ENCODE measurements at regions not wholly inside any gene's neighbourhood (a gene's known extent, or its start where the extent isn't known, plus 50 kb on each side); places are given as distances from the start of the nearest gene placed in this dataset.

DNA sequence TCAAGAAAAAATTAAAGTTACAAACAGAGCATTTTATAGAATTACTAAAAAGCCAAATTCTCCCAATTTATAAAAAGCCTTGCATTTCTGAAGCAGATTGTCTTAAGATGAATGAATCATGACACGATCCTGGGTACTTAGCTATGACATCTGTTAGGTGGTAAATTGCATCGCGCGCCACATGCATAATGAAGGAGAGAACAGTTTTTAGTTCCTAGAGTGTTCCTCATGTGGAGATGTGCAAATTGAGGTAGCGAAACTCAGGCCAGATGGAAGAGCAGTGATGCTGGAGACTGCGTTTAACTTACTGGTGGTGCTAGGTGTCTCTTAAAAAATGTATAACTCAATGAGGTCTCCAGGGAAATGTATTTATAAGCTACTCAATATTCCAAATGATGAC, 516.1 kb downstream of the EFNA5 start:
- ATAC-seq: no peak
- H3K27me3 ChIP-seq (ENCODE audit: insufficient read depth, low read length): no peaks in the 10 kb centered on the region
- no peaks in the 10 kb centered on the region for H4K20me1 ChIP-seq (ENCODE audit: insufficient read depth)
- no peak overlapping the region for H3K4me3 ChIP-seq (replicated peaks in 1 of 2; ENCODE audit: low read depth in 1 of 2, low read length in 2 of 2)
- ChIA-PET RAD21 (ENCODE audit: low non-redundant PET in 1 of 2, low total read pairs in 2 of 2, uncharacterized antibody in 2 of 2, unreplicated experiment in 2 of 2) (no interaction called here), POLR2A (no interaction called here), CTCF (no interaction called here)
- no peaks in the 10 kb centered on the region for H3K9me2 ChIP-seq (ENCODE audit: insufficient read depth)
- no peaks in the 10 kb centered on the region for H3K36me3 ChIP-seq (ENCODE audit: control insufficient read depth in 1 of 2, insufficient read depth in 2 of 2, low read length in 2 of 2)
- no TSS peak for BruUV-seq (replicated peaks)
- no peaks in the 10 kb centered on the region for H3K4me1 ChIP-seq (ENCODE audit: control insufficient read depth in 1 of 2, insufficient read depth in 2 of 2, low read length in 2 of 2)
- TF ChIP-seq ZNF274 (IDR thresholded peaks at IDR 0.05; ENCODE audit: low read depth, low read length) (no peak), TCF7L2 (IDR thresholded peaks at IDR 0.05; ENCODE audit: borderline replicate concordance, extremely low read depth, insufficient read depth, insufficient read length) (no peak), EGR1 (IDR thresholded peaks at IDR 0.05; ENCODE audit: low read depth) (no peak), POLR2A (IDR thresholded peaks at IDR 0.05; ENCODE audit: borderline replicate concordance, extremely low read depth, insufficient read depth, insufficient read length) (no peak), ATF3 (IDR thresholded peaks at IDR 0.05) (no peak), CEBPB (IDR thresholded peaks at IDR 0.05; ENCODE audit: low read depth) (no peak), SIN3A (IDR thresholded peaks at IDR 0.05; ENCODE audit: low read depth) (no peak), EZH2phosphoT487 (IDR thresholded peaks at IDR 0.05; ENCODE audit: borderline replicate concordance) (no peak), FOSL1 (IDR thresholded peaks at IDR 0.05; ENCODE audit: low read depth) (no peak), YY1 (IDR thresholded peaks at IDR 0.05; ENCODE audit: extremely low read depth, insufficient replicate concordance, low read depth, low read length) (no peak), MAX (IDR thresholded peaks at IDR 0.05) (no peak), CBX3 (IDR thresholded peaks at IDR 0.05; ENCODE audit: low read depth) (no peak), JUND (IDR thresholded peaks at IDR 0.05) (no peak), RAD21 (IDR thresholded peaks at IDR 0.05; ENCODE audit: low read depth) (no peak), POLR2AphosphoS5 (IDR thresholded peaks at IDR 0.05; ENCODE audit: low read depth, low read length) (no peak), SRF (IDR thresholded peaks at IDR 0.05; ENCODE audit: low read depth) (no peak), ZFX (IDR thresholded peaks at IDR 0.05) (no peak)
- TF ChIP-seq, protein P1, sequence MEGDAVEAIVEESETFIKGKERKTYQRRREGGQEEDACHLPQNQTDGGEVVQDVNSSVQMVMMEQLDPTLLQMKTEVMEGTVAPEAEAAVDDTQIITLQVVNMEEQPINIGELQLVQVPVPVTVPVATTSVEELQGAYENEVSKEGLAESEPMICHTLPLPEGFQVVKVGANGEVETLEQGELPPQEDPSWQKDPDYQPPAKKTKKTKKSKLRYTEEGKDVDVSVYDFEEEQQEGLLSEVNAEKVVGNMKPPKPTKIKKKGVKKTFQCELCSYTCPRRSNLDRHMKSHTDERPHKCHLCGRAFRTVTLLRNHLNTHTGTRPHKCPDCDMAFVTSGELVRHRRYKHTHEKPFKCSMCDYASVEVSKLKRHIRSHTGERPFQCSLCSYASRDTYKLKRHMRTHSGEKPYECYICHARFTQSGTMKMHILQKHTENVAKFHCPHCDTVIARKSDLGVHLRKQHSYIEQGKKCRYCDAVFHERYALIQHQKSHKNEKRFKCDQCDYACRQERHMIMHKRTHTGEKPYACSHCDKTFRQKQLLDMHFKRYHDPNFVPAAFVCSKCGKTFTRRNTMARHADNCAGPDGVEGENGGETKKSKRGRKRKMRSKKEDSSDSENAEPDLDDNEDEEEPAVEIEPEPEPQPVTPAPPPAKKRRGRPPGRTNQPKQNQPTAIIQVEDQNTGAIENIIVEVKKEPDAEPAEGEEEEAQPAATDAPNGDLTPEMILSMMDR (IDR thresholded peaks at IDR 0.05 in 2 of 3, conservative IDR thresholded peaks at IDR 0.05 in 1 of 3; ENCODE audit: borderline replicate concordance in 1 of 3, insufficient read depth in 1 of 3, low read depth in 2 of 3, low read length in 2 of 3): no peak
- TF ChIP-seq, protein P2, sequence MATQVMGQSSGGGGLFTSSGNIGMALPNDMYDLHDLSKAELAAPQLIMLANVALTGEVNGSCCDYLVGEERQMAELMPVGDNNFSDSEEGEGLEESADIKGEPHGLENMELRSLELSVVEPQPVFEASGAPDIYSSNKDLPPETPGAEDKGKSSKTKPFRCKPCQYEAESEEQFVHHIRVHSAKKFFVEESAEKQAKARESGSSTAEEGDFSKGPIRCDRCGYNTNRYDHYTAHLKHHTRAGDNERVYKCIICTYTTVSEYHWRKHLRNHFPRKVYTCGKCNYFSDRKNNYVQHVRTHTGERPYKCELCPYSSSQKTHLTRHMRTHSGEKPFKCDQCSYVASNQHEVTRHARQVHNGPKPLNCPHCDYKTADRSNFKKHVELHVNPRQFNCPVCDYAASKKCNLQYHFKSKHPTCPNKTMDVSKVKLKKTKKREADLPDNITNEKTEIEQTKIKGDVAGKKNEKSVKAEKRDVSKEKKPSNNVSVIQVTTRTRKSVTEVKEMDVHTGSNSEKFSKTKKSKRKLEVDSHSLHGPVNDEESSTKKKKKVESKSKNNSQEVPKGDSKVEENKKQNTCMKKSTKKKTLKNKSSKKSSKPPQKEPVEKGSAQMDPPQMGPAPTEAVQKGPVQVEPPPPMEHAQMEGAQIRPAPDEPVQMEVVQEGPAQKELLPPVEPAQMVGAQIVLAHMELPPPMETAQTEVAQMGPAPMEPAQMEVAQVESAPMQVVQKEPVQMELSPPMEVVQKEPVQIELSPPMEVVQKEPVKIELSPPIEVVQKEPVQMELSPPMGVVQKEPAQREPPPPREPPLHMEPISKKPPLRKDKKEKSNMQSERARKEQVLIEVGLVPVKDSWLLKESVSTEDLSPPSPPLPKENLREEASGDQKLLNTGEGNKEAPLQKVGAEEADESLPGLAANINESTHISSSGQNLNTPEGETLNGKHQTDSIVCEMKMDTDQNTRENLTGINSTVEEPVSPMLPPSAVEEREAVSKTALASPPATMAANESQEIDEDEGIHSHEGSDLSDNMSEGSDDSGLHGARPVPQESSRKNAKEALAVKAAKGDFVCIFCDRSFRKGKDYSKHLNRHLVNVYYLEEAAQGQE (IDR thresholded peaks at IDR 0.05; ENCODE audit: low read depth): no peak
- no peak overlapping the region for H3K27ac ChIP-seq (ENCODE audit: low read depth, low read length)
- no peak for DNase-seq (ENCODE audit: low read depth, low spot score)
- no peak overlapping the region for H3K4me2 ChIP-seq (ENCODE audit: low read length)
- intact Hi-C loops (cut with micrococcal nuclease): no loop called here
- no peaks in the 10 kb centered on the region for H3K9me3 ChIP-seq (ENCODE audit: control insufficient read depth in 1 of 2, insufficient read depth in 1 of 2, low read depth in 1 of 2, low read length in 2 of 2)
- no peaks in the 10 kb centered on the region for H3K79me2 ChIP-seq (ENCODE audit: insufficient read depth, low read length)
- H2AFZ ChIP-seq (ENCODE audit: low read depth, low read length, poor library complexity, severe bottlenecking): no peak overlapping the region
- no peak overlapping the region for H3K9ac ChIP-seq (ENCODE audit: low read length)

All from HCT116 (cell line).